H1 (cell line): ENCODE measurements at regions not wholly inside any gene's neighbourhood (a gene's known extent, or its start where the extent isn't known, plus 50 kb on each side); places are given as distances from the start of the nearest gene placed in this dataset.

ENCODE experiments used
- CTCF ChIA-PET: fragments of 300-600 bp; sonication (Branson Sonifier 250); formaldehyde crosslinking; loops from one replicate; lab custom pipeline; 2021; ENCODE audit not compliant: partially characterized antibody; lab: Charles Lee
- POLR2A ChIA-PET: fragments of 300-600 bp; sonication (Branson Sonifier 250); formaldehyde crosslinking; loops from one replicate; lab custom pipeline; 2021; ENCODE audit warnings: inconsistent platforms; ENCODE audit not compliant: partially characterized antibody; lab: Charles Lee
- DNase-seq, 2 experiments: peaks; one replicate each; pipeline versions ENCODE4 v3.0.0 to v3.0.0-alpha.2; 2010 to 2022; ENCODE audit warnings: low spot score in 2 of 2, low read depth in 1 of 2, mixed read lengths in 1 of 2
- FAIRE-seq: peaks from 2 replicates; lab custom pipeline; 2011; peaks lifted over from hg19 to GRCh38; lab: Jason Lieb, UNC
- H2AFZ ChIP-seq: 2 replicates; pipeline ENCODE4 v1.8.1; 2012; ENCODE audit warnings: low read length, inconsistent platforms
- H2AK5ac ChIP-seq: 2 replicates; pipeline ENCODE4 v1.6.1; 2013; ENCODE audit warnings: low read depth, low read length
- H2BK120ac ChIP-seq: replicated peaks from 2 replicates; pipeline ENCODE3; 2013; ENCODE audit warnings: low read depth, low read length, inconsistent platforms
- H2BK12ac ChIP-seq: 2 replicates; pipeline ENCODE4 v1.6.1; 2013; ENCODE audit warnings: low read depth, low read length
- H2BK15ac ChIP-seq: 2 replicates; pipeline ENCODE4 v1.6.1; 2013; ENCODE audit warnings: low read length
- H2BK20ac ChIP-seq: 2 replicates; pipeline ENCODE4 v1.6.1; 2013; ENCODE audit warnings: low read length
- H2BK5ac ChIP-seq: 2 replicates; pipeline ENCODE4 v1.6.1; 2013; ENCODE audit warnings: low read depth, low read length
- H3K14ac ChIP-seq: 2 replicates; pipeline ENCODE4 v1.6.1; 2013; ENCODE audit warnings: inconsistent platforms; ENCODE audit not compliant: insufficient read length
- H3K18ac ChIP-seq: 2 replicates; pipeline ENCODE4 v1.6.1; 2013; ENCODE audit warnings: low read length; ENCODE audit errors: extremely low read depth
- H3K23ac ChIP-seq: 2 replicates; pipeline ENCODE4 v1.6.1; 2013; ENCODE audit warnings: inconsistent platforms; ENCODE audit not compliant: insufficient read length
- H3K23me2 ChIP-seq: 2 replicates; pipeline ENCODE4 v1.6.1; 2013; ENCODE audit warnings: low read depth, low read length
- H3K27ac ChIP-seq: 2 replicates; pipeline ENCODE4 v1.6.1; 2011; ENCODE audit warnings: low read depth, low read length, inconsistent platforms
- H3K27me3 ChIP-seq, 4 experiments: replicated peaks in 1 of 4; 1 replicate in 1 of 4; 2 replicates in 3 of 4; pipeline versions ENCODE4 v1.6.1 to v1.8.1; 2011 to 2013; ENCODE audit warnings: low read length in 3 of 4, mild to moderate bottlenecking in 3 of 4, inconsistent platforms in 2 of 4, mixed read lengths in 2 of 4, moderate library complexity in 1 of 4; ENCODE audit not compliant: control insufficient read depth in 3 of 4, insufficient read depth in 3 of 4; ENCODE audit errors: extremely low read depth in 1 of 4
- H3K36me3 ChIP-seq, 4 experiments: 2 replicates each; pipeline versions ENCODE4 v1.6.1 to v1.8.1; 2011 to 2013; ENCODE audit warnings: mild to moderate bottlenecking in 4 of 4, low read length in 3 of 4, moderate library complexity in 2 of 4, control low read depth in 1 of 4, inconsistent platforms in 1 of 4; ENCODE audit not compliant: insufficient read depth in 4 of 4, control insufficient read depth in 2 of 4
- H3K4ac ChIP-seq: replicated peaks from 2 replicates; pipeline ENCODE3; 2013; ENCODE audit warnings: low read length, low read depth, mixed read lengths, inconsistent platforms; ENCODE audit not compliant: insufficient read length
- H3K4me1 ChIP-seq, 4 experiments: replicated peaks in 1 of 4; 1 replicate in 1 of 4; 2 replicates in 3 of 4; pipeline versions ENCODE4 v1.6.1 to v1.8.1; 2011 to 2013; ENCODE audit warnings: low read length in 3 of 4, inconsistent platforms in 2 of 4, mixed read lengths in 1 of 4; ENCODE audit not compliant: insufficient read depth in 4 of 4, control insufficient read depth in 3 of 4
- H3K4me2 ChIP-seq, 2 experiments: 2 replicates each; pipeline versions ENCODE4 v1.6.1 to v1.8.1; 2011 to 2013; ENCODE audit warnings: low read depth in 2 of 2, low read length in 2 of 2, control low read depth in 1 of 2, inconsistent platforms in 1 of 2, mild to moderate bottlenecking in 1 of 2; ENCODE audit not compliant: insufficient read depth in 1 of 2
- H3K4me3 ChIP-seq, 4 experiments: fragments of 200-600, 300-600 bp in 1 of 4; sonication (generic), shearing (Covaris generic), sonication (Bioruptor Twin) in 1 of 4; 2 replicates each; pipeline versions ENCODE4 v1.5.1 to v1.8.1; 2011 to 2016; ENCODE audit warnings: low read length in 4 of 4, low read depth in 3 of 4, control low read depth in 2 of 4, inconsistent platforms in 2 of 4, mild to moderate bottlenecking in 2 of 4, mixed read lengths in 1 of 4, moderate library complexity in 1 of 4; ENCODE audit not compliant: insufficient read depth in 2 of 4; ENCODE audit errors: extremely low read depth in 1 of 4
- H3K56ac ChIP-seq: replicated peaks from 2 replicates; pipeline ENCODE3; 2013; ENCODE audit warnings: low read depth, mild to moderate bottlenecking, mixed read lengths, low read length, inconsistent platforms; ENCODE audit not compliant: insufficient read length
- H3K79me1 ChIP-seq: 2 replicates; pipeline ENCODE4 v1.6.1; 2013; ENCODE audit warnings: low read depth, low read length, control low read depth
- H3K79me2 ChIP-seq, 2 experiments: 2 replicates each; pipeline versions ENCODE4 v1.6.1 to v1.8.1; 2012 to 2013; ENCODE audit warnings: low read length in 2 of 2, mild to moderate bottlenecking in 2 of 2, inconsistent platforms in 1 of 2; ENCODE audit not compliant: insufficient read depth in 2 of 2, control insufficient read depth in 1 of 2
- H3K9ac ChIP-seq, 4 experiments: replicated peaks in 1 of 4; 1 replicate in 1 of 4; 2 replicates in 3 of 4; pipeline versions ENCODE4 v1.6.1 to v1.8.1; 2011 to 2013; ENCODE audit warnings: low read depth in 3 of 4, low read length in 3 of 4, control low read depth in 2 of 4, mild to moderate bottlenecking in 2 of 4, moderate library complexity in 2 of 4, inconsistent platforms in 1 of 4; ENCODE audit errors: extremely low read depth in 1 of 4
- H3K9me3 ChIP-seq, 2 experiments: 2 replicates each; pipeline versions ENCODE4 v1.6.1 to v1.8.1; 2012 to 2013; ENCODE audit warnings: mild to moderate bottlenecking in 2 of 2, moderate library complexity in 2 of 2, control low read depth in 1 of 2, inconsistent platforms in 1 of 2, low read depth in 1 of 2, low read length in 1 of 2, mixed read lengths in 1 of 2; ENCODE audit not compliant: insufficient read depth in 2 of 2
- H4K20me1 ChIP-seq, 2 experiments: replicated peaks in 1 of 2; 2 replicates each; pipeline versions ENCODE3 to v1.8.1; 2011 to 2013; ENCODE audit warnings: inconsistent platforms in 2 of 2, low read length in 2 of 2, mild to moderate bottlenecking in 1 of 2; ENCODE audit not compliant: insufficient read depth in 2 of 2, control insufficient read depth in 1 of 2
- H4K5ac ChIP-seq: 2 replicates; pipeline ENCODE4 v1.6.1; 2013; ENCODE audit warnings: low read length, low read depth, mixed read lengths, inconsistent platforms; ENCODE audit not compliant: insufficient read length
- H4K8ac ChIP-seq: 2 replicates; pipeline ENCODE4 v1.8.0; 2013; ENCODE audit warnings: mild to moderate bottlenecking, moderate library complexity, low read length, inconsistent platforms; ENCODE audit not compliant: insufficient read depth; ENCODE audit errors: extremely low read depth
- H4K91ac ChIP-seq: replicated peaks from 2 replicates; pipeline ENCODE3; 2013; ENCODE audit warnings: low read length, mixed read lengths, inconsistent platforms; ENCODE audit not compliant: insufficient read length
- GABPA ChIP-seq: IDR thresholded peaks from 2 replicates; pipeline ENCODE4 v1.6.1; 2011; ENCODE audit warnings: mild to moderate bottlenecking, low read length, moderate library complexity, borderline replicate concordance; ENCODE audit not compliant: insufficient read depth
- GTF2F1 ChIP-seq: IDR thresholded peaks from 2 replicates; pipeline ENCODE4 v1.6.1; 2012; ENCODE audit warnings: low read depth, low read length, improper control_type of control experiment, borderline replicate concordance
- TBP ChIP-seq: IDR thresholded peaks from 2 replicates; pipeline ENCODE4 v1.6.1; 2011; ENCODE audit warnings: low read depth, low read length, improper control_type of control experiment
- TCF12 ChIP-seq: IDR thresholded peaks from 2 replicates; pipeline ENCODE4 v1.6.1; 2011; ENCODE audit warnings: low read depth, mild to moderate bottlenecking, low read length
- WGBS, 2 experiments: shearing (Covaris generic) in 1 of 2; methylation state at CpG; one replicate each; pipeline versions ENCODE4 v1.1.6 to v1.1.7; 2013 to 2015; ENCODE audit warnings: low lambda C conversion rate in 2 of 2, mixed read lengths in 2 of 2, inconsistent platforms in 1 of 2, low coverage in 1 of 2, missing lambda C conversion rate in 1 of 2; ENCODE audit not compliant: insufficient replicate concordance in 2 of 2, insufficient coverage in 1 of 2, insufficient read length in 1 of 2; ENCODE audit errors: extremely low coverage in 1 of 2, missing lambda C conversion rate in 1 of 2; 5-methylcytosine and 5-hydroxymethylcytosine counted together

GRCh38 chr1:87880764-87881163, 552.1 kb downstream of the LMO4 start:
- Histone ChIP-seq H3K23ac (no peak overlapping the region), H3K9me3 (no peaks in the 10 kb centered on the region; a peak in 1 of 4 replicates), H3K4ac (no peak overlapping the region), H3K4me1 (no peaks in the 10 kb centered on the region), H3K56ac (no peak overlapping the region), H3K14ac (no peak overlapping the region), H2BK12ac (no peak overlapping the region), H4K8ac (no peak overlapping the region), H3K9ac (no peak overlapping the region), H3K18ac (no peak overlapping the region), H3K27me3 (no peaks in the 10 kb centered on the region), H4K5ac (no peak overlapping the region), H3K36me3 (no peaks in the 10 kb centered on the region), H3K27ac (no peak overlapping the region), H3K23me2 (no peaks in the 10 kb centered on the region; the same call in 1 of the 2 replicates), H4K20me1 (no peaks in the 10 kb centered on the region), H3K4me2 (no peak overlapping the region), H2AFZ (no peak overlapping the region), H3K79me2 (no peaks in the 10 kb centered on the region), H2BK15ac (no peak overlapping the region)
- no peak for DNase-seq
- POLR2A ChIA-PET = no interaction called here
- no peak for FAIRE-seq
- no peak for TF ChIP-seq GABPA
- no peak for TF ChIP-seq GTF2F1
- TF ChIP-seq TBP = no peak
- no peak for TF ChIP-seq TCF12
- TF ChIP-seq, all 59 proteins: peak for 0
- H2AK5ac ChIP-seq = no peak overlapping the region
- H2BK120ac ChIP-seq = no peak overlapping the region
- no peak overlapping the region for H2BK5ac ChIP-seq
- no peaks in the 10 kb centered on the region for H3K79me1 ChIP-seq
- WGBS, 2 experiments = 88% methylated on average over 3 of the region's 3 CpGs; no CpG with 5 or more reads in 1 of the 2 experiments
- H3K4me3 ChIP-seq = no peak overlapping the region
- 0 out of 2 replicates have a peak overlapping the region, but pooled peaks have one; percentile 6 for H2BK20ac ChIP-seq
- CTCF ChIA-PET = interaction anchor here (0.6 kb wide), 1 partner anchor 1802 kb away, joined by 3 read pairs; no protein-coding TSS in a partner anchor
- H4K91ac ChIP-seq = no peak overlapping the region
